HCT116 (cell line): ENCODE measurements at regions not wholly inside any gene's neighbourhood (a gene's known extent, or its start where the extent isn't known, plus 50 kb on each side); places are given as distances from the start of the nearest gene placed in this dataset.

Source experiments
- ATAC-seq: fragments of 200-7000 bp; cut with Tn5 transposase; 2 replicates; pipeline ENCODE4 v1.9.1; 2020; ENCODE audit warnings: mild to moderate bottlenecking, moderate library complexity
- BruUV-seq: library from RNA; stranded (reverse); fragments of 400-500 nt; replicated peaks from 2 replicates; lab custom pipeline; 2021; lab: Mats Ljungman, UMichigan
- CTCF ChIA-PET: fragments of 300-600 bp; sonication (Branson Sonifier 250); formaldehyde crosslinking; loops from one replicate; lab custom pipeline; 2021; ENCODE audit warnings: antibody characterized with exemption; lab: Charles Lee
- POLR2A ChIA-PET: fragments of 300-600, 350-600 bp; sonication (Branson Sonifier 250); formaldehyde crosslinking; loops from one replicate; lab custom pipeline; 2021; ENCODE audit warnings: antibody characterized with exemption; lab: Charles Lee
- RAD21 ChIA-PET, 2 experiments: fragments of 300-600 bp; sonication (Branson Sonifier 250); formaldehyde crosslinking; loops; one replicate each; lab custom pipeline; 2023; ENCODE audit warnings: low total read pairs in 2 of 2; ENCODE audit not compliant: uncharacterized antibody in 2 of 2, unreplicated experiment in 2 of 2, low non-redundant PET in 1 of 2; lab: Charles Lee
- DNase-seq: peaks from one replicate; pipeline ENCODE4 v3.0.0-alpha.2; 2010; ENCODE audit warnings: low read depth, low spot score
- H2AFZ ChIP-seq: fragments of 200-600 bp; shearing (Covaris generic), sonication (generic); 2 replicates; pipeline ENCODE4 v1.6.1; 2017; ENCODE audit warnings: low read depth, mixed run types, mixed read lengths, antibody characterized with exemption, low read length; ENCODE audit not compliant: poor library complexity, severe bottlenecking
- H3K27ac ChIP-seq: 2 replicates; pipeline ENCODE4 v1.5.1; 2012; ENCODE audit warnings: low read depth, low read length
- H3K27me3 ChIP-seq: fragments of 200-600 bp; sonication (generic); 2 replicates; pipeline ENCODE4 v1.6.1; 2016; ENCODE audit warnings: mixed run types, low read length, mixed read lengths; ENCODE audit not compliant: insufficient read depth
- H3K36me3 ChIP-seq, 2 experiments: fragments of 200-500 bp in 1 of 2; fragments of 200-600 bp in 1 of 2; sonication (Bioruptor generic) in 1 of 2; sonication (generic) in 1 of 2; 2 replicates each; pipeline versions ENCODE4 v1.5.1 to v1.6.1; 2014 to 2016; ENCODE audit warnings: low read length in 2 of 2, inconsistent platforms in 1 of 2, mixed read lengths in 1 of 2, mixed run types in 1 of 2; ENCODE audit not compliant: insufficient read depth in 2 of 2, control insufficient read depth in 1 of 2
- H3K4me1 ChIP-seq, 2 experiments: fragments of 200-600 bp in 1 of 2; sonication (generic) in 1 of 2; 2 replicates each; pipeline versions ENCODE4 v1.5.1 to v1.6.1; 2012 to 2017; ENCODE audit warnings: low read length in 2 of 2, inconsistent platforms in 1 of 2, mild to moderate bottlenecking in 1 of 2, mixed read lengths in 1 of 2, mixed run types in 1 of 2, moderate library complexity in 1 of 2; ENCODE audit not compliant: insufficient read depth in 2 of 2, control insufficient read depth in 1 of 2
- H3K4me2 ChIP-seq: fragments of 200-600 bp; sonication (generic); 2 replicates; pipeline ENCODE4 v1.6.1; 2017; ENCODE audit warnings: mixed run types, low read length, mixed read lengths
- H3K4me3 ChIP-seq, 2 experiments: fragments of 200-600 bp in 1 of 2; sonication (generic) in 1 of 2; replicated peaks in 1 of 2; 2 replicates each; pipeline ENCODE4 v1.5.1; 2011 to 2016; ENCODE audit warnings: low read length in 2 of 2, control low read depth in 1 of 2, low read depth in 1 of 2, mild to moderate bottlenecking in 1 of 2, mixed read lengths in 1 of 2, mixed run types in 1 of 2
- H3K79me2 ChIP-seq: fragments of 200-600 bp; sonication (generic); 2 replicates; pipeline ENCODE4 v1.6.1; 2017; ENCODE audit warnings: mild to moderate bottlenecking, mixed run types, low read length, moderate library complexity, mixed read lengths; ENCODE audit not compliant: insufficient read depth
- H3K9ac ChIP-seq: fragments of 200-600 bp; sonication (generic); 2 replicates; pipeline ENCODE4 v1.6.1; 2016; ENCODE audit warnings: low read length, mixed read lengths
- H3K9me2 ChIP-seq: fragments of 200-600 bp; sonication (generic), shearing (Covaris generic); 2 replicates; pipeline ENCODE4 v1.6.1; 2017; ENCODE audit warnings: mixed run types, mild to moderate bottlenecking, moderate library complexity; ENCODE audit not compliant: insufficient read depth
- H3K9me3 ChIP-seq, 2 experiments: fragments of 200-500 bp in 1 of 2; fragments of 200-600 bp in 1 of 2; sonication (Bioruptor generic) in 1 of 2; sonication (generic) in 1 of 2; 2 replicates each; pipeline ENCODE4 v1.6.1; 2014 to 2017; ENCODE audit warnings: low read length in 2 of 2, mixed read lengths in 2 of 2, inconsistent platforms in 1 of 2, low read depth in 1 of 2, mild to moderate bottlenecking in 1 of 2, mixed run types in 1 of 2, moderate library complexity in 1 of 2; ENCODE audit not compliant: control insufficient read depth in 1 of 2, insufficient read depth in 1 of 2
- H4K20me1 ChIP-seq: fragments of 200-600 bp; sonication (generic), shearing (Covaris generic); 2 replicates; pipeline ENCODE4 v1.6.1; 2017; ENCODE audit warnings: mixed run types, mild to moderate bottlenecking, moderate library complexity; ENCODE audit not compliant: insufficient read depth
- CEBPB ChIP-seq: IDR thresholded peaks from 2 replicates; pipeline ENCODE4 v1.6.1; 2012; ENCODE audit warnings: low read depth
- RAD21 ChIP-seq: IDR thresholded peaks from 2 replicates; pipeline ENCODE4 v1.6.1; 2012; ENCODE audit warnings: low read depth, mild to moderate bottlenecking
- REST ChIP-seq: IDR thresholded peaks from 2 replicates; pipeline ENCODE4 v1.6.1; 2012; ENCODE audit warnings: low read depth
- SIN3A ChIP-seq: IDR thresholded peaks from 2 replicates; pipeline ENCODE4 v1.6.1; 2012; ENCODE audit warnings: low read depth
- SP1 ChIP-seq: IDR thresholded peaks from 2 replicates; pipeline ENCODE4 v1.6.1; 2012; ENCODE audit warnings: low read depth
- SRF ChIP-seq: IDR thresholded peaks from 2 replicates; pipeline ENCODE4 v1.6.1; 2012; ENCODE audit warnings: low read depth
- YY1 ChIP-seq: IDR thresholded peaks from 2 replicates; pipeline ENCODE4 v1.6.1; 2011; ENCODE audit warnings: low read length, low read depth, moderate library complexity, mild to moderate bottlenecking; ENCODE audit not compliant: insufficient replicate concordance; ENCODE audit errors: extremely low read depth
- ZFX ChIP-seq: fragments of 450-650 bp; IDR thresholded peaks from 2 replicates; pipeline ENCODE4 v1.6.1; 2017
- intact Hi-C: fragments of 100-400 bp; cut with micrococcal nuclease; formaldehyde crosslinking; loops from 2 replicates; pipeline ENCODE4 v1.10.0; 2022
- TF ChIP-seq, protein P1 (sequence below): IDR thresholded peaks from 2 replicates; pipeline ENCODE4 v1.6.1; 2011; ENCODE audit warnings: mild to moderate bottlenecking, low read length, moderate library complexity; ENCODE audit not compliant: insufficient replicate concordance; ENCODE audit errors: extremely low read depth

GRCh38 chr7:140283472-140283871 is 106.7 kb upstream of the KDM7A start:
- Histone ChIP-seq H3K79me2 (no peaks in the 10 kb centered on the region), H2AFZ (no peak overlapping the region), H3K4me3 (no peak overlapping the region), H3K9ac (no peak overlapping the region), H3K27me3 (no peaks in the 10 kb centered on the region), H3K9me2 (no peaks in the 10 kb centered on the region), H4K20me1 (no peaks in the 10 kb centered on the region), H3K36me3 (no peaks in the 10 kb centered on the region), H3K4me1 (no peaks in the 10 kb centered on the region), H3K9me3 (no peaks in the 10 kb centered on the region), H3K4me2 (no peak overlapping the region)
- DNase-seq, result no peak
- no TSS peak for BruUV-seq
- ChIA-PET CTCF (no interaction called here), RAD21 (no interaction called here), POLR2A (no interaction called here)
- TF ChIP-seq REST, result no peak
- TF ChIP-seq RAD21, result no peak
- TF ChIP-seq YY1, result no peak
- TF ChIP-seq SRF, result no peak
- TF ChIP-seq SIN3A, result no peak
- no peak for TF ChIP-seq ZFX
- TF ChIP-seq CEBPB, result no peak
- TF ChIP-seq, protein P1, sequence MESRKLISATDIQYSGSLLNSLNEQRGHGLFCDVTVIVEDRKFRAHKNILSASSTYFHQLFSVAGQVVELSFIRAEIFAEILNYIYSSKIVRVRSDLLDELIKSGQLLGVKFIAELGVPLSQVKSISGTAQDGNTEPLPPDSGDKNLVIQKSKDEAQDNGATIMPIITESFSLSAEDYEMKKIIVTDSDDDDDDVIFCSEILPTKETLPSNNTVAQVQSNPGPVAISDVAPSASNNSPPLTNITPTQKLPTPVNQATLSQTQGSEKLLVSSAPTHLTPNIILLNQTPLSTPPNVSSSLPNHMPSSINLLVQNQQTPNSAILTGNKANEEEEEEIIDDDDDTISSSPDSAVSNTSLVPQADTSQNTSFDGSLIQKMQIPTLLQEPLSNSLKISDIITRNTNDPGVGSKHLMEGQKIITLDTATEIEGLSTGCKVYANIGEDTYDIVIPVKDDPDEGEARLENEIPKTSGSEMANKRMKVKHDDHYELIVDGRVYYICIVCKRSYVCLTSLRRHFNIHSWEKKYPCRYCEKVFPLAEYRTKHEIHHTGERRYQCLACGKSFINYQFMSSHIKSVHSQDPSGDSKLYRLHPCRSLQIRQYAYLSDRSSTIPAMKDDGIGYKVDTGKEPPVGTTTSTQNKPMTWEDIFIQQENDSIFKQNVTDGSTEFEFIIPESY, result no peak
- TF ChIP-seq SP1, result no peak
- TF ChIP-seq, all 23 proteins: peak for 0
- no peak for ATAC-seq
- intact Hi-C loops, result no loop called here
- no peak overlapping the region for H3K27ac ChIP-seq
